A549 (cell line): ENCODE measurements at regions not wholly inside any gene's neighbourhood (a gene's known extent, or its start where the extent isn't known, plus 50 kb on each side); places are given as distances from the start of the nearest gene placed in this dataset.

Experiments
- ATAC-seq, 2 experiments: fragments of 200-7000 bp in 1 of 2; fragments of >200 bp in 1 of 2; cut with Nextera tagmentation in 1 of 2; cut with Tn5 transposase in 1 of 2; 3 replicates each; pipeline versions ENCODE4 v1.8.0 to v1.9.1; 2018 to 2020; ENCODE audit warnings: mild to moderate bottlenecking in 1 of 2, moderate library complexity in 1 of 2
- CTCF ChIA-PET: fragments of 300-600 bp; sonication (Branson Sonifier 250); formaldehyde crosslinking; extraction: SDS; loops from one replicate; lab custom pipeline; 2021; ENCODE audit warnings: antibody characterized with exemption, inconsistent platforms; lab: Yijun Ruan, JAX
- POLR2A ChIA-PET: fragments of 350-600 bp; formaldehyde crosslinking; extraction: SDS; loops from one replicate; lab custom pipeline; 2021; ENCODE audit warnings: antibody characterized with exemption, inconsistent platforms; lab: Yijun Ruan, JAX
- DNase-seq, 2 experiments: peaks; one replicate each; pipeline versions ENCODE4 v3.0.0 to v3.0.0-alpha.2; 2011 to 2016; ENCODE audit warnings: low read depth in 1 of 2, low spot score in 1 of 2
- FAIRE-seq: peaks from 2 replicates; lab custom pipeline; 2011; peaks lifted over from hg19 to GRCh38; lab: Jason Lieb, UNC
- H3K27ac ChIP-seq, 2 experiments: fragments of >200 bp; sonication (Bioruptor Twin); formaldehyde crosslinking; 3 replicates each; pipeline ENCODE4 v1.5.1; 2016 to 2017
- H3K4me1 ChIP-seq: fragments of >200 bp; sonication (Bioruptor Twin); formaldehyde crosslinking; 3 replicates; pipeline ENCODE4 v1.6.1; 2016
- H3K4me2 ChIP-seq: fragments of >200 bp; sonication (Bioruptor Twin); formaldehyde crosslinking; 3 replicates; pipeline ENCODE4 v1.6.1; 2016
- H3K4me3 ChIP-seq: fragments of >200 bp; sonication (Bioruptor Twin); formaldehyde crosslinking; 3 replicates; pipeline ENCODE4 v1.5.1; 2016
- H3K9me3 ChIP-seq: fragments of >200 bp; sonication (Bioruptor Twin); formaldehyde crosslinking; 3 replicates; pipeline ENCODE4 v1.6.1; 2016
- CBX8 ChIP-seq: fragments of 200-600 bp; sonication (generic); IDR thresholded peaks from 2 replicates; pipeline ENCODE4 v1.6.1; 2016
- CEBPB ChIP-seq, 2 experiments: fragments of >200 bp in 1 of 2; sonication (Bioruptor Twin) in 1 of 2; formaldehyde crosslinking in 1 of 2; IDR thresholded peaks; 2 replicates each; pipeline ENCODE4 v1.6.1; 2012 to 2016
- CHD4 ChIP-seq: fragments of 200-600 bp; sonication (generic); IDR thresholded peaks from 2 replicates; pipeline ENCODE4 v1.6.1; 2016; ENCODE audit warnings: antibody characterized with exemption, mild to moderate bottlenecking, borderline replicate concordance
- EHF ChIP-seq: fragments of 250-450 bp; sonication (Bioruptor Pico); IDR thresholded peaks from 2 replicates; pipeline ENCODE4 v1.5.0; 2020; ENCODE audit warnings: mild to moderate bottlenecking
- EHMT2 ChIP-seq: fragments of 200-600 bp; sonication (generic); IDR thresholded peaks from 2 replicates; pipeline ENCODE4 v1.6.1; 2016; ENCODE audit warnings: antibody characterized with exemption, low read depth, mild to moderate bottlenecking, moderate library complexity
- FOSB ChIP-seq: fragments of 250-450 bp; sonication (Bioruptor Pico); IDR thresholded peaks from 2 replicates; pipeline ENCODE4 v1.5.0; 2020; ENCODE audit warnings: mild to moderate bottlenecking, moderate library complexity
- FOSL2 ChIP-seq, 2 experiments: fragments of 450-650 bp in 1 of 2; fragments of >200 bp in 1 of 2; sonication (Bioruptor Twin) in 1 of 2; formaldehyde crosslinking; IDR thresholded peaks; 2 replicates each; pipeline versions ENCODE4 v1.5.0 to v1.6.1; 2016 to 2020; ENCODE audit warnings: mild to moderate bottlenecking in 1 of 2, moderate library complexity in 1 of 2
- GATA3 ChIP-seq: IDR thresholded peaks from 2 replicates; pipeline ENCODE4 v1.6.1; 2012; ENCODE audit warnings: borderline replicate concordance
- HOXB5 ChIP-seq: fragments of 250-450 bp; sonication (Bioruptor Pico); IDR thresholded peaks from 2 replicates; pipeline ENCODE4 v1.5.0; 2020; ENCODE audit warnings: mild to moderate bottlenecking, moderate library complexity
- MAZ ChIP-seq: fragments of 150-350 bp; IDR thresholded peaks from 2 replicates; pipeline ENCODE4 v1.6.1; 2014; ENCODE audit warnings: antibody characterized with exemption, low read depth, low read length, borderline replicate concordance
- POLR2A ChIP-seq: IDR thresholded peaks from 2 replicates; pipeline ENCODE4 v1.6.1; 2012; ENCODE audit warnings: mild to moderate bottlenecking, low read length
- POLR2AphosphoS2 ChIP-seq: conservative IDR thresholded peaks from 2 replicates; pipeline ENCODE4 v1.6.1; 2012; ENCODE audit warnings: low read length, improper control_type of control experiment, inconsistent platforms
- RAD21 ChIP-seq, 2 experiments: fragments of >200 bp in 1 of 2; sonication (Bioruptor Twin) in 1 of 2; formaldehyde crosslinking in 1 of 2; IDR thresholded peaks in 1 of 2; conservative IDR thresholded peaks in 1 of 2; 2 replicates in 1 of 2; 3 replicates in 1 of 2; pipeline ENCODE4 v1.6.1; 2012 to 2018; ENCODE audit warnings: inconsistent platforms in 1 of 2
- RFX5 ChIP-seq: fragments of 450-650 bp; IDR thresholded peaks from 2 replicates; pipeline ENCODE4 v1.7.1; 2014; ENCODE audit warnings: antibody characterized with exemption, mild to moderate bottlenecking, moderate library complexity
- TFCP2L1 ChIP-seq: fragments of 250-450 bp; sonication (Bioruptor Pico); IDR thresholded peaks from 2 replicates; pipeline ENCODE4 v1.5.0; 2021; ENCODE audit warnings: mild to moderate bottlenecking
- ZC3H11A ChIP-seq: fragments of 450-650 bp; IDR thresholded peaks from 2 replicates; pipeline ENCODE4 v1.6.1; 2014; ENCODE audit warnings: antibody characterized with exemption, mild to moderate bottlenecking
- WGBS: methylation state at CpG from one replicate; pipeline ENCODE4 v1.1.6; 2017; ENCODE audit errors: missing lambda C conversion rate; 5-methylcytosine and 5-hydroxymethylcytosine counted together
- TF ChIP-seq, protein P1 (sequence below): fragments of 450-650 bp; IDR thresholded peaks from 2 replicates; pipeline ENCODE4 v1.6.1; 2014; ENCODE audit warnings: antibody characterized with exemption
- TF ChIP-seq, protein P2 (sequence below): fragments of 250-450 bp; sonication (Bioruptor Pico); IDR thresholded peaks from 2 replicates; pipeline ENCODE4 v1.5.0; 2020; ENCODE audit warnings: low read depth, mild to moderate bottlenecking, moderate library complexity
- TF ChIP-seq, protein P3 (sequence below): IDR thresholded peaks from 2 replicates; pipeline ENCODE4 v1.6.1; 2012; ENCODE audit warnings: low read depth, borderline replicate concordance
- TF ChIP-seq, protein P4 (sequence below): fragments of 250-450 bp; sonication (Bioruptor Pico); IDR thresholded peaks from 2 replicates; pipeline ENCODE4 v1.5.0; 2021; ENCODE audit warnings: mild to moderate bottlenecking, moderate library complexity, borderline replicate concordance
- TF ChIP-seq, protein P5 (sequence below): fragments of >200 bp; sonication (Bioruptor Twin); formaldehyde crosslinking; IDR thresholded peaks from 2 replicates; pipeline ENCODE4 v1.6.1; 2016

DNA sequence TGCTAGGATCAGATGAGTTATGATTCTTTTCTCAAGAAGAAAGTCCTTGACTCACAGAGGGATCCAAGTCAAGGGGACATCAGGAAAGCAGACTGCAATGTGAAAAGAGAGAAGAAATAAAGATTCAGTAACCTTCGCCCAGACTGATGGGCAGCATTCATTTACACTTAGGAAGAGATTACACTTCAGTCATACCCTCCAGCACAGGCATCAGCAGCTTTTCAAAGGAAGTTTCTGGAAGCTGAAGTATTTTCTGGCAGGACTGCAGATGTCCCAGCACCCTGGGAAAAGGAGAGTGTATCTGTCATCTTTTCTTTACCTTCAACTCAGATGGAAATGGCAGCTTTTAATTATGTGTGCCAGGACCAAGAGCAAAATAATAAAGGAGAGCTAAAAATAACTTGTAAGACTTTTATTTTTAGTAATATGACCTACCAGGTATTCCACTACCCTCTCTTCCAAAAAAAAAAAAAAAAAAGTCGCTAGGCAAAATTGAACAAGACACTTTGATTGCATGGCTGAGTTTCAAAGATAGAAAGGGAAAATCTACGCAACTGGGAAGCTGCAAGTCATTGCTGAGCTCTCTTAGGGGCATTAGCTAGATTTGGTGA, 712.1 kb downstream of the EPM2A start (continued):
- no peak for TF ChIP-seq RAD21 (conservative IDR thresholded peaks at IDR 0.05 in 1 of 2, IDR thresholded peaks at IDR 0.05 in 1 of 2)
- TF ChIP-seq, all 56 proteins: peak for 0

DNA sequence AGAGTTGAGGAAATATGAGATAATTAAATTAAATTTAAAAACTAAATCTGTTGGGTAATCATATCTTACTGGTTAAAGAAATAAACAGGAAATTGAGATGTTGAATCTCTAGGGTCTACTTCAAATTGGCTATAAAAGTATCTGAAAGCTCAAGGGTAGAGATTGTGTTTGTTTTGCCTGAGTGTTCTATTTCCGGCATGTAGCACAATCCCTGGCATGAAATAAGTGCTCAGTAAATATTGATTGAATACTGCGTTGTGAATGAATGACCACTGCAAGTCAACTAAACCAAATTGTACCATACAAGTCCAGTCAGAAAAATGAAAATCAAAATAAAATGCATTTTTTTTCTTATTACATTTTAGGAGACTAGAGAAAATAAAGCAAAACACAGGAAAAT, 709.8 kb downstream of the EPM2A start:
- CTCF ChIA-PET: interaction anchor here (0.7 kb wide), 1 partner anchor 68 kb away, joined by 3 read pairs; no protein-coding TSS in a partner anchor
- Histone ChIP-seq H3K9me3 (no peaks in the 10 kb centered on the region), H3K27ac (no peak overlapping the region), H3K4me3 (no peak overlapping the region), H3K4me2 (peak overlapping the region; percentile 2; the same call in 1 of the 3 replicates), H3K4me1 (peaks cover 9% of the 10 kb centered on the region)
- FAIRE-seq (no peak), ATAC-seq (no peak), DNase-seq (no peak)
- POLR2A ChIA-PET: no interaction called here
- WGBS: 39% methylated on average over 2 of the region's 2 CpGs
- TF ChIP-seq MAZ (no peak), CEBPB (IDR thresholded peaks at IDR 0.05) (no peak), EHF (no peak), TFCP2L1 (CRISPR knock-in tag) (no peak), POLR2A (no peak)
- TF ChIP-seq, protein P1, sequence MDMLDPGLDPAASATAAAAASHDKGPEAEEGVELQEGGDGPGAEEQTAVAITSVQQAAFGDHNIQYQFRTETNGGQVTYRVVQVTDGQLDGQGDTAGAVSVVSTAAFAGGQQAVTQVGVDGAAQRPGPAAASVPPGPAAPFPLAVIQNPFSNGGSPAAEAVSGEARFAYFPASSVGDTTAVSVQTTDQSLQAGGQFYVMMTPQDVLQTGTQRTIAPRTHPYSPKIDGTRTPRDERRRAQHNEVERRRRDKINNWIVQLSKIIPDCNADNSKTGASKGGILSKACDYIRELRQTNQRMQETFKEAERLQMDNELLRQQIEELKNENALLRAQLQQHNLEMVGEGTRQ: no peak
- TF ChIP-seq, protein P2, sequence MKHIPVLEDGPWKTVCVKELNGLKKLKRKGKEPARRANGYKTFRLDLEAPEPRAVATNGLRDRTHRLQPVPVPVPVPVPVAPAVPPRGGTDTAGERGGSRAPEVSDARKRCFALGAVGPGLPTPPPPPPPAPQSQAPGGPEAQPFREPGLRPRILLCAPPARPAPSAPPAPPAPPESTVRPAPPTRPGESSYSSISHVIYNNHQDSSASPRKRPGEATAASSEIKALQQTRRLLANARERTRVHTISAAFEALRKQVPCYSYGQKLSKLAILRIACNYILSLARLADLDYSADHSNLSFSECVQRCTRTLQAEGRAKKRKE: no peak

DNA sequence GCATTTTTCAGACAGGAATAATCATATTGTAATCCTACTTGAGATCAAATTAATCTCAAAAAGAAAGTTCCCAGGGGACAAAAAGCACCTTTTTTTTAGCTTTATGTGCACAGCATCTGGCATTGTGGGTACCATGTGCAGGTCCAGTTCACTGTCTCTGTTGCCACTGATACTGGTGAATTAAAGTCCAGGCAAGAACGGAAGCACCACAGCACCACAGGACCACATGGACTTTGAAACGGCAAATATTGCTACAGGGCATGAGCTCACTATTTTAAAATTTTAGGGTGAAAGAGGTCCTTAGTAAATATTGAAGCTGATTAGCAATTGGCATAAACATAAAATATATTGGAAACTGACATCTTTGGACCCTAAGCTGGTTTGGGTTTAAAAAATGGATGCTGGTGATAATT, 709.0 kb downstream of the EPM2A start:
- ChIA-PET POLR2A (no interaction called here), CTCF (no interaction called here)
- FAIRE-seq (no peak), DNase-seq (no peak), ATAC-seq (no peak)
- no peak overlapping the region for H3K4me3 ChIP-seq
- peak overlapping the region; percentile 23; the same call in 1 of the 3 replicates for H3K4me2 ChIP-seq
- peaks cover 9% of the 10 kb centered on the region for H3K4me1 ChIP-seq
- no peaks in the 10 kb centered on the region for H3K9me3 ChIP-seq
- no peak overlapping the region for H3K27ac ChIP-seq
- TF ChIP-seq CHD4 (no peak), HOXB5 (CRISPR knock-in tag) (no peak), EHMT2 (no peak), GATA3 (no peak), FOSB (CRISPR knock-in tag) (no peak), FOSL2 (IDR thresholded peaks at IDR 0.05) (no peak), FOSL2 (CRISPR knock-in tag; IDR thresholded peaks at IDR 0.05) (no peak), POLR2AphosphoS2 (no peak), RFX5 (no peak), ZC3H11A (no peak), CBX8 (no peak)
- TF ChIP-seq, protein P2: no peak
- TF ChIP-seq, protein P3, sequence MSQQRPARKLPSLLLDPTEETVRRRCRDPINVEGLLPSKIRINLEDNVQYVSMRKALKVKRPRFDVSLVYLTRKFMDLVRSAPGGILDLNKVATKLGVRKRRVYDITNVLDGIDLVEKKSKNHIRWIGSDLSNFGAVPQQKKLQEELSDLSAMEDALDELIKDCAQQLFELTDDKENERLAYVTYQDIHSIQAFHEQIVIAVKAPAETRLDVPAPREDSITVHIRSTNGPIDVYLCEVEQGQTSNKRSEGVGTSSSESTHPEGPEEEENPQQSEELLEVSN: no peak
- TF ChIP-seq, protein P4, sequence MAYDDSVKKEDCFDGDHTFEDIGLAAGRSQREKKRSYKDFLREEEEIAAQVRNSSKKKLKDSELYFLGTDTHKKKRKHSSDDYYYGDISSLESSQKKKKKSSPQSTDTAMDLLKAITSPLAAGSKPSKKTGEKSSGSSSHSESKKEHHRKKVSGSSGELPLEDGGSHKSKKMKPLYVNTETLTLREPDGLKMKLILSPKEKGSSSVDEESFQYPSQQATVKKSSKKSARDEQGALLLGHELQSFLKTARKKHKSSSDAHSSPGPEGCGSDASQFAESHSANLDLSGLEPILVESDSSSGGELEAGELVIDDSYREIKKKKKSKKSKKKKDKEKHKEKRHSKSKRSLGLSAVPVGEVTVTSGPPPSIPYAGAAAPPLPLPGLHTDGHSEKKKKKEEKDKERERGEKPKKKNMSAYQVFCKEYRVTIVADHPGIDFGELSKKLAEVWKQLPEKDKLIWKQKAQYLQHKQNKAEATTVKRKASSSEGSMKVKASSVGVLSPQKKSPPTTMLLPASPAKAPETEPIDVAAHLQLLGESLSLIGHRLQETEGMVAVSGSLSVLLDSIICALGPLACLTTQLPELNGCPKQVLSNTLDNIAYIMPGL (CRISPR knock-in tag): no peak
- TF ChIP-seq, protein P5, sequence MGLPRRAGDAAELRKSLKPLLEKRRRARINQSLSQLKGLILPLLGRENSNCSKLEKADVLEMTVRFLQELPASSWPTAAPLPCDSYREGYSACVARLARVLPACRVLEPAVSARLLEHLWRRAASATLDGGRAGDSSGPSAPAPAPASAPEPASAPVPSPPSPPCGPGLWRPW: no peak
- 21% methylated on average over 2 of the region's 2 CpGs for WGBS
